NCI-H1092 treated with DMSO at 0.1 percent for 48 hours (cell line): ENCODE measurements at regions not wholly inside any gene's neighbourhood (a gene's known extent, or its start where the extent isn't known, plus 50 kb on each side); places are given as distances from the start of the nearest gene placed in this dataset.

ENCODE experiments used
- DNase-seq: peaks from one replicate; lab custom pipeline; 2025; lab: John Stamatoyannopoulos, UW

GRCh38 chrX:44470816-44471215 lies 71.8 kb downstream of the FUNDC1 start:
- DNase-seq, result no peak

- no peak for DNase-seq
Measured at GRCh38 chrX:44462850-44463249, 79.8 kb downstream of the FUNDC1 start.

GRCh38 chrX:44459501-44459900 lies 83.2 kb downstream of the FUNDC1 start:
- DNase-seq, result no peak

GRCh38 chrX:44456685-44457084 lies 86.0 kb downstream of the FUNDC1 start:
- no peak for DNase-seq

GRCh38 chrX:44451056-44451455 lies 91.6 kb downstream of the FUNDC1 start:
- no peak for DNase-seq

GRCh38 chrX:44447214-44447613 lies 95.4 kb downstream of the FUNDC1 start:
- no peak for DNase-seq

GRCh38 chrX:44440006-44440405 lies 96.5 kb upstream of the EFHC2 start:
- no peak for DNase-seq

GRCh38 chrX:44439242-44439794 lies 95.8 kb upstream of the EFHC2 start:
- no peak for DNase-seq

- DNase-seq, result no peak
Measured at GRCh38 chrX:44435047-44435446, 91.6 kb upstream of the EFHC2 start.

GRCh38 chrX:44433556-44433955 lies 90.1 kb upstream of the EFHC2 start:
- no peak for DNase-seq

GRCh38 chrX:44432641-44433040 lies 89.2 kb upstream of the EFHC2 start:
- peak; percentile 2 for DNase-seq

GRCh38 chrX:44431194-44431593 lies 87.7 kb upstream of the EFHC2 start:
- DNase-seq, result no peak

GRCh38 chrX:44428989-44429627 lies 85.6 kb upstream of the EFHC2 start:
- DNase-seq, result no peak

GRCh38 chrX:44422631-44423030 lies 79.2 kb upstream of the EFHC2 start:
- DNase-seq, result no peak

- no peak for DNase-seq
Measured at GRCh38 chrX:44415639-44416386, 72.3 kb upstream of the EFHC2 start.

GRCh38 chrX:44401151-44401550 lies 57.7 kb upstream of the EFHC2 start:
- DNase-seq, result no peak

- DNase-seq, result no peak
Measured at GRCh38 chrX:44400588-44400987, 57.1 kb upstream of the EFHC2 start.

- DNase-seq, result no peak
Measured at GRCh38 chrX:44400161-44400560, 56.7 kb upstream of the EFHC2 start.
